D721Med (cell line): ENCODE measurements at regions not wholly inside any gene's neighbourhood (a gene's known extent, or its start where the extent isn't known, plus 50 kb on each side); places are given as distances from the start of the nearest gene placed in this dataset.

ENCODE experiments used
- DNase-seq: peaks from one replicate; pipeline ENCODE4 v3.0.0; 2011; ENCODE audit warnings: low spot score; ENCODE audit not compliant: insufficient read length
- FAIRE-seq: peaks from 2 replicates; lab custom pipeline; 2011; peaks lifted over from hg19 to GRCh38; lab: Jason Lieb, UNC
- CTCF ChIP-seq: IDR thresholded peaks from 2 replicates; pipeline ENCODE4 v1.5.1; 2012; ENCODE audit warnings: mild to moderate bottlenecking, control low read depth; ENCODE audit not compliant: insufficient read depth; ENCODE audit errors: missing control alignments

GRCh38 chr20:6362245-6362644 is 239.4 kb upstream of the FERMT1 start:
- TF ChIP-seq CTCF, result no peak
- DNase-seq, result no peak
- FAIRE-seq, result no peak

GRCh38 chr20:6360766-6361165 is 237.9 kb upstream of the FERMT1 start:
- TF ChIP-seq CTCF, result no peak
- no peak for FAIRE-seq
- DNase-seq, result no peak

- FAIRE-seq, result no peak
- no peak for DNase-seq
- no peak for TF ChIP-seq CTCF
Measured at GRCh38 chr20:6355754-6356451, 233.1 kb upstream of the FERMT1 start.

GRCh38 chr20:6348908-6349307 is 226.1 kb upstream of the FERMT1 start:
- no peak for DNase-seq
- FAIRE-seq, result no peak
- TF ChIP-seq CTCF, result no peak

- no peak for TF ChIP-seq CTCF
- no peak for DNase-seq
- no peak for FAIRE-seq
Measured at GRCh38 chr20:6347916-6348315, 225.1 kb upstream of the FERMT1 start.

GRCh38 chr20:6341491-6341890 is 218.7 kb upstream of the FERMT1 start:
- DNase-seq (no peak), FAIRE-seq (no peak)

GRCh38 chr20:6339176-6339575 is 216.3 kb upstream of the FERMT1 start:
- no peak for FAIRE-seq
- TF ChIP-seq CTCF, result no peak
- no peak for DNase-seq

More at GRCh38 chr20:6341491-6341890, 218.7 kb upstream of the FERMT1 start:
- TF ChIP-seq CTCF, result no peak
